ENCODE measurements at regions not wholly inside any gene's neighbourhood (a gene's known extent, or its start where the extent isn't known, plus 50 kb on each side); places are given as distances from the start of the nearest gene placed in this dataset.

GRCh38 chr3:88480822-88481221 lies 331.1 kb downstream of the C3orf38 start:
- TF ChIP-seq CTCF (IDR thresholded peaks at IDR 0.05) (no peak), SMC3 (IDR thresholded peaks at IDR 0.05; ENCODE audit: low read depth, low read length) (no peak), TAF1 (IDR thresholded peaks at IDR 0.05; ENCODE audit: borderline replicate concordance, low read depth, low read length) (no peak), RAD21 (IDR thresholded peaks at IDR 0.05; ENCODE audit: low read length) (no peak), RFX5 (IDR thresholded peaks at IDR 0.05; ENCODE audit: low read length) (no peak), CHD2 (IDR thresholded peaks at IDR 0.05; ENCODE audit: low read length, partially characterized antibody) (no peak), NFIC (IDR thresholded peaks at IDR 0.05; ENCODE audit: borderline replicate concordance) (no peak)
